ENCODE measurements at regions not wholly inside any gene's neighbourhood (a gene's known extent, or its start where the extent isn't known, plus 50 kb on each side); places are given as distances from the start of the nearest gene placed in this dataset.

- no peak for DNase-seq
- Histone ChIP-seq H3K27me3 (ENCODE audit: low read depth) (no peaks in the 10 kb centered on the region), H3K9me3 (no peaks in the 10 kb centered on the region), H3K36me3 (no peaks in the 10 kb centered on the region), H3K27ac (no peak overlapping the region), H3K4me1 (no peaks in the 10 kb centered on the region), H3K4me3 (peak overlapping the region; percentile 8)
- peak; percentile 31 to 50 for ATAC-seq
- intact Hi-C loops (cut with DNase I): no loop called here
- no peak for TF ChIP-seq CTCF (IDR thresholded peaks at IDR 0.05)
These were observed 82.8 kb downstream of the GATA3 start for GRCh38 chr10:8137272-8137681.

- TF ChIP-seq CTCF (IDR thresholded peaks at IDR 0.05): no peak
- Histone ChIP-seq H3K36me3 (no peaks in the 10 kb centered on the region), H3K4me3 (peak overlapping the region; percentile 8), H3K4me1 (no peaks in the 10 kb centered on the region), H3K27me3 (ENCODE audit: low read depth) (no peaks in the 10 kb centered on the region), H3K27ac (no peak overlapping the region), H3K9me3 (no peaks in the 10 kb centered on the region)
- peak; percentile 39 to 45 for ATAC-seq
- intact Hi-C loops (cut with DNase I): no loop called here
- peak; percentile 55 for DNase-seq
These were observed 83.2 kb downstream of the GATA3 start for GRCh38 chr10:8137726-8138125.

- no peak for ATAC-seq
- no peaks in the 10 kb centered on the region for H3K27me3 ChIP-seq (ENCODE audit: low read depth)
- intact Hi-C loops (cut with DNase I): no loop called here
- no peaks in the 10 kb centered on the region for H3K4me1 ChIP-seq
- no peaks in the 10 kb centered on the region for H3K9me3 ChIP-seq
- no peak for TF ChIP-seq CTCF (IDR thresholded peaks at IDR 0.05)
- no peaks in the 10 kb centered on the region for H3K36me3 ChIP-seq
- no peak overlapping the region for H3K4me3 ChIP-seq
- no peak for DNase-seq
- no peak overlapping the region for H3K27ac ChIP-seq
These were observed 84.0 kb downstream of the GATA3 start for GRCh38 chr10:8138471-8138870.

- H3K36me3 ChIP-seq: no peaks in the 10 kb centered on the region
- H3K27me3 ChIP-seq (ENCODE audit: low read depth): no peaks in the 10 kb centered on the region
- TF ChIP-seq CTCF (IDR thresholded peaks at IDR 0.05): no peak
- DNase-seq: no peak
- no peak for ATAC-seq
- no peak overlapping the region for H3K4me3 ChIP-seq
- no peaks in the 10 kb centered on the region for H3K9me3 ChIP-seq
- H3K27ac ChIP-seq: no peak overlapping the region
- intact Hi-C loops (cut with DNase I): no loop called here
- H3K4me1 ChIP-seq: no peaks in the 10 kb centered on the region
These were observed 90.0 kb downstream of the GATA3 start for GRCh38 chr10:8144496-8144895.

GRCh38 chr10:8146650-8147049 lies 92.2 kb downstream of the GATA3 start:
- DNase-seq (no peak), ATAC-seq (no peak)
- H3K4me3 ChIP-seq: no peak overlapping the region
- no peak for TF ChIP-seq CTCF (IDR thresholded peaks at IDR 0.05)
- no peak overlapping the region for H3K27ac ChIP-seq
- H3K4me1 ChIP-seq: no peaks in the 10 kb centered on the region
- no peaks in the 10 kb centered on the region for H3K36me3 ChIP-seq
- intact Hi-C loops (cut with DNase I): no loop called here
- H3K27me3 ChIP-seq (ENCODE audit: low read depth): peaks cover 5% of the 10 kb centered on the region
- no peaks in the 10 kb centered on the region for H3K9me3 ChIP-seq

- H3K36me3 ChIP-seq: no peaks in the 10 kb centered on the region
- no peak for DNase-seq
- intact Hi-C loops (cut with DNase I): no loop called here
- no peaks in the 10 kb centered on the region for H3K9me3 ChIP-seq
- H3K4me3 ChIP-seq: no peak overlapping the region
- no peak overlapping the region for H3K27ac ChIP-seq
- peaks cover 5% of the 10 kb centered on the region for H3K27me3 ChIP-seq (ENCODE audit: low read depth)
- H3K4me1 ChIP-seq: no peaks in the 10 kb centered on the region
- no peak for ATAC-seq
- TF ChIP-seq CTCF (IDR thresholded peaks at IDR 0.05): no peak
These were observed 95.5 kb downstream of the GATA3 start for GRCh38 chr10:8149991-8150390.
